ENCODE measurements at regions not wholly inside any gene's neighbourhood (a gene's known extent, or its start where the extent isn't known, plus 50 kb on each side); places are given as distances from the start of the nearest gene placed in this dataset.

GRCh38 chr20:48458601-48459385 is 369.0 kb downstream of the PREX1 start:
- TF ChIP-seq CTCF (IDR thresholded peaks at IDR 0.05) (no peak), POLR2AphosphoS5 (IDR thresholded peaks at IDR 0.05; ENCODE audit: insufficient read depth in 1 of 2, low read depth in 1 of 2) (no peak), POLR2A (IDR thresholded peaks at IDR 0.05) (no peak)
- Histone ChIP-seq H3K4me1 (peaks cover 20% of the 10 kb centered on the region), H3K9me3 (no peaks in the 10 kb centered on the region), H3K27me3 (no peaks in the 10 kb centered on the region), H3K27ac (no peak overlapping the region), H3K36me3 (no peaks in the 10 kb centered on the region), H3K4me3 (no peak overlapping the region)
- DNase-seq (ENCODE audit: extremely low spot score in 2 of 2), result no peak
- intact Hi-C loops (cut with DNase I), result no loop called here

- DNase-seq (ENCODE audit: extremely low spot score in 2 of 2), result no peak
- Histone ChIP-seq H3K4me1 (peaks cover 12% of the 10 kb centered on the region), H3K27me3 (no peaks in the 10 kb centered on the region), H3K36me3 (no peaks in the 10 kb centered on the region), H3K9me3 (no peaks in the 10 kb centered on the region), H3K4me3 (no peak overlapping the region), H3K27ac (no peak overlapping the region)
- intact Hi-C loops (cut with DNase I), result no loop called here
- TF ChIP-seq POLR2A (IDR thresholded peaks at IDR 0.05) (no peak), POLR2AphosphoS5 (IDR thresholded peaks at IDR 0.05; ENCODE audit: insufficient read depth in 1 of 2, low read depth in 1 of 2) (no peak), CTCF (IDR thresholded peaks at IDR 0.05) (no peak)
Measured at GRCh38 chr20:48458003-48458377, 369.8 kb downstream of the PREX1 start.

- no peaks in the 10 kb centered on the region for H3K36me3 ChIP-seq
- H3K27ac ChIP-seq, result no peak overlapping the region
- DNase-seq (ENCODE audit: extremely low spot score in 2 of 2), result no peak
- TF ChIP-seq POLR2AphosphoS5 (IDR thresholded peaks at IDR 0.05; ENCODE audit: insufficient read depth in 1 of 2, low read depth in 1 of 2) (no peak), POLR2A (IDR thresholded peaks at IDR 0.05) (no peak), CTCF (IDR thresholded peaks at IDR 0.05) (no peak)
- H3K4me1 ChIP-seq, result peaks cover 8% of the 10 kb centered on the region
- intact Hi-C loops (cut with DNase I), result no loop called here
- no peaks in the 10 kb centered on the region for H3K9me3 ChIP-seq
- H3K4me3 ChIP-seq, result no peak overlapping the region
- no peaks in the 10 kb centered on the region for H3K27me3 ChIP-seq
Measured at GRCh38 chr20:48457193-48458002, 370.4 kb downstream of the PREX1 start.

GRCh38 chr20:48456366-48457192 is 371.2 kb downstream of the PREX1 start:
- intact Hi-C loops (cut with DNase I), result no loop called here
- TF ChIP-seq CTCF (IDR thresholded peaks at IDR 0.05), result no peak
- TF ChIP-seq POLR2A (IDR thresholded peaks at IDR 0.05), result no peak
- TF ChIP-seq POLR2AphosphoS5 (IDR thresholded peaks at IDR 0.05; ENCODE audit: insufficient read depth in 1 of 2, low read depth in 1 of 2), result no peak
- Histone ChIP-seq H3K9me3 (no peaks in the 10 kb centered on the region), H3K36me3 (no peaks in the 10 kb centered on the region), H3K4me1 (peaks cover 8% of the 10 kb centered on the region), H3K4me3 (no peak overlapping the region), H3K27ac (no peak overlapping the region), H3K27me3 (no peaks in the 10 kb centered on the region)
- DNase-seq (ENCODE audit: extremely low spot score in 2 of 2), result no peak
